ENCODE measurements at regions not wholly inside any gene's neighbourhood (a gene's known extent, or its start where the extent isn't known, plus 50 kb on each side); places are given as distances from the start of the nearest gene placed in this dataset.

DNA sequence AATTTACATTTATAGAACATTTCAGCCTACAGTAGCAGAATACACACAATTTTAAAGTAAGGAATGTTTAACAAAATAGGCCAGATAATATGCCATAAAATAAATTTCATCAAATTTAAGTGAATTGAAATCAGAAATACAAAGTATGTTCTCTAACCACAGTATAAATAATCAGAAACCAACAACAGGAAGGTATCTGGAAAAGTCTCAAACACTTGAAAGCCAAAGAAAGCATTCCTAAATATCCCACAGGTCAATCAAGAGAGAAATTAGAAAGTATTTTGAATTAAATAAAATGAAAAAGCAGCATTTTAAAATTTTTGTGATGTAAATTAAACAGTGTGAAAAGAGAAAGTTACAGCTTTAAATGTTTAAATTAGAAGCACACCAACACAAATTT lies 899.2 kb downstream of the PDHA2 start:
- Histone ChIP-seq H3K4me3 (no peak overlapping the region), H3K27me3 (replicated peaks in 1 of 2; ENCODE audit: control insufficient read depth in 2 of 2, insufficient read depth in 2 of 2, low read length in 1 of 2) (no peaks in the 10 kb centered on the region), H2AFZ (ENCODE audit: control insufficient read depth, low read depth, low read length) (no peak overlapping the region), H3K36me3 (ENCODE audit: control insufficient read depth in 2 of 2, insufficient read depth in 2 of 2, low read length in 1 of 2) (no peaks in the 10 kb centered on the region), H4K20me1 (ENCODE audit: control insufficient read depth, insufficient read depth) (no peaks in the 10 kb centered on the region), H3K79me2 (ENCODE audit: control insufficient read depth, insufficient read depth, low read length) (no peaks in the 10 kb centered on the region), H3K9ac (ENCODE audit: control insufficient read depth, insufficient read depth, low read length) (no peak overlapping the region), H3K27ac (ENCODE audit: control insufficient read depth, insufficient read depth) (no peak overlapping the region), H3K9me3 (replicated peaks; ENCODE audit: control insufficient read depth, insufficient read depth, low read length) (no peaks in the 10 kb centered on the region), H3K4me1 (ENCODE audit: control insufficient read depth, insufficient read depth, low read length) (no peaks in the 10 kb centered on the region), H3K4me2 (ENCODE audit: control insufficient read depth, insufficient read depth) (no peak overlapping the region)
- DNase-seq (ENCODE audit: low read depth, low spot score) (no peak), ATAC-seq (no peak), FAIRE-seq (no peak)
- intact Hi-C loops (cut with micrococcal nuclease; ENCODE audit: unreplicated experiment): no loop called here
- TF ChIP-seq ZBTB40 (IDR thresholded peaks at IDR 0.05; ENCODE audit: borderline replicate concordance): no peak
- no peak for TF ChIP-seq ZNF24 (IDR thresholded peaks at IDR 0.05)
- no peak for TF ChIP-seq IKZF2 (IDR thresholded peaks at IDR 0.05)
- no peak for TF ChIP-seq E2F4 (IDR thresholded peaks at IDR 0.05; ENCODE audit: low read depth, low read length)
- in situ Hi-C loops (cut with MboI): no loop called here
- POLR2A ChIA-PET: no interaction called here
- SMC1A ChIA-PET (ENCODE audit: uncharacterized antibody, unreplicated experiment): no interaction called here
- BruUV-seq (replicated peaks): no TSS peak
- CTCF ChIA-PET: no interaction called here
- RAD21 ChIA-PET (ENCODE audit: unreplicated experiment): no interaction called here

All from GM12878 (cell line).